ENCODE measurements at regions not wholly inside any gene's neighbourhood (a gene's known extent, or its start where the extent isn't known, plus 50 kb on each side); places are given as distances from the start of the nearest gene placed in this dataset.

- no peak for DNase-seq (ENCODE audit: low spot score)
Observed at GRCh38 chr18:11266781-11267480, 117.6 kb upstream of the PIEZO2 start.

GRCh38 chr18:11261486-11261885 is 112.1 kb upstream of the PIEZO2 start:
- DNase-seq (ENCODE audit: low spot score), result no peak

- DNase-seq (ENCODE audit: low spot score), result no peak
Observed at GRCh38 chr18:11260961-11261461, 111.6 kb upstream of the PIEZO2 start.

- DNase-seq (ENCODE audit: low spot score), result no peak
Observed at GRCh38 chr18:11259469-11260150, 110.2 kb upstream of the PIEZO2 start.

- DNase-seq (ENCODE audit: low spot score), result no peak
Observed at GRCh38 chr18:11258039-11258610, 108.8 kb upstream of the PIEZO2 start.

GRCh38 chr18:11256251-11256650 is 106.9 kb upstream of the PIEZO2 start:
- DNase-seq (ENCODE audit: low spot score), result no peak

- DNase-seq (ENCODE audit: low spot score), result no peak
Observed at GRCh38 chr18:11251891-11252270, 102.5 kb upstream of the PIEZO2 start.

GRCh38 chr18:11251229-11251890 is 102.0 kb upstream of the PIEZO2 start:
- DNase-seq (ENCODE audit: low spot score), result no peak

GRCh38 chr18:11249391-11249790 is 100.0 kb upstream of the PIEZO2 start:
- no peak for DNase-seq (ENCODE audit: low spot score)

- DNase-seq (ENCODE audit: low spot score), result no peak
Observed at GRCh38 chr18:11247381-11247970, 98.1 kb upstream of the PIEZO2 start.

GRCh38 chr18:11246495-11247300 is 97.3 kb upstream of the PIEZO2 start:
- DNase-seq (ENCODE audit: low spot score), result no peak

GRCh38 chr18:11245879-11246278 is 96.5 kb upstream of the PIEZO2 start:
- DNase-seq (ENCODE audit: low spot score), result no peak

GRCh38 chr18:11237484-11237883 is 88.1 kb upstream of the PIEZO2 start:
- DNase-seq (ENCODE audit: low spot score), result no peak

GRCh38 chr18:11237066-11237465 is 87.7 kb upstream of the PIEZO2 start:
- DNase-seq (ENCODE audit: low spot score), result no peak

GRCh38 chr18:11224153-11224552 is 74.8 kb upstream of the PIEZO2 start:
- DNase-seq (ENCODE audit: low spot score), result no peak

GRCh38 chr18:11219571-11219970 is 70.2 kb upstream of the PIEZO2 start:
- DNase-seq (ENCODE audit: low spot score), result no peak

- DNase-seq (ENCODE audit: low spot score), result no peak
Observed at GRCh38 chr18:11215216-11215615, 65.8 kb upstream of the PIEZO2 start.

- DNase-seq (ENCODE audit: low spot score), result no peak
Observed at GRCh38 chr18:11204020-11204419, 54.7 kb upstream of the PIEZO2 start.

- DNase-seq (ENCODE audit: low spot score), result no peak
Observed at GRCh38 chr18:11199477-11199876, 50.1 kb upstream of the PIEZO2 start.

All from CD4-positive, alpha-beta T cell treated with Interleukin-2 at 100 ng/mL for 4 hours (primary cell).